LNCAP (cell line): ENCODE measurements at regions not wholly inside any gene's neighbourhood (a gene's known extent, or its start where the extent isn't known, plus 50 kb on each side); places are given as distances from the start of the nearest gene placed in this dataset.
A peak's percentile ranks its signal among the peaks of the same experiment; 100 is the strongest.

Experiments
- TF ChIP-seq, protein P1 (sequence below): fragments of 450-650 bp; IDR thresholded peaks from 2 replicates; pipeline ENCODE4 v1.5.1; 2017; ENCODE audit warnings: mild to moderate bottlenecking

- TF ChIP-seq, protein P1, sequence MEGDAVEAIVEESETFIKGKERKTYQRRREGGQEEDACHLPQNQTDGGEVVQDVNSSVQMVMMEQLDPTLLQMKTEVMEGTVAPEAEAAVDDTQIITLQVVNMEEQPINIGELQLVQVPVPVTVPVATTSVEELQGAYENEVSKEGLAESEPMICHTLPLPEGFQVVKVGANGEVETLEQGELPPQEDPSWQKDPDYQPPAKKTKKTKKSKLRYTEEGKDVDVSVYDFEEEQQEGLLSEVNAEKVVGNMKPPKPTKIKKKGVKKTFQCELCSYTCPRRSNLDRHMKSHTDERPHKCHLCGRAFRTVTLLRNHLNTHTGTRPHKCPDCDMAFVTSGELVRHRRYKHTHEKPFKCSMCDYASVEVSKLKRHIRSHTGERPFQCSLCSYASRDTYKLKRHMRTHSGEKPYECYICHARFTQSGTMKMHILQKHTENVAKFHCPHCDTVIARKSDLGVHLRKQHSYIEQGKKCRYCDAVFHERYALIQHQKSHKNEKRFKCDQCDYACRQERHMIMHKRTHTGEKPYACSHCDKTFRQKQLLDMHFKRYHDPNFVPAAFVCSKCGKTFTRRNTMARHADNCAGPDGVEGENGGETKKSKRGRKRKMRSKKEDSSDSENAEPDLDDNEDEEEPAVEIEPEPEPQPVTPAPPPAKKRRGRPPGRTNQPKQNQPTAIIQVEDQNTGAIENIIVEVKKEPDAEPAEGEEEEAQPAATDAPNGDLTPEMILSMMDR: no peak
Measured at GRCh38 chr18:40415821-40416220, 1539.2 kb upstream of the PIK3C3 start.

- TF ChIP-seq, protein P1: no peak
Measured at GRCh38 chr18:40415176-40415791, 1539.8 kb upstream of the PIK3C3 start.

GRCh38 chr18:40414155-40414754 lies 1540.8 kb upstream of the PIK3C3 start:
- TF ChIP-seq, protein P1: no peak

GRCh38 chr18:40413160-40413559 lies 1541.9 kb upstream of the PIK3C3 start:
- TF ChIP-seq, protein P1: peak; percentile 66

DNA sequence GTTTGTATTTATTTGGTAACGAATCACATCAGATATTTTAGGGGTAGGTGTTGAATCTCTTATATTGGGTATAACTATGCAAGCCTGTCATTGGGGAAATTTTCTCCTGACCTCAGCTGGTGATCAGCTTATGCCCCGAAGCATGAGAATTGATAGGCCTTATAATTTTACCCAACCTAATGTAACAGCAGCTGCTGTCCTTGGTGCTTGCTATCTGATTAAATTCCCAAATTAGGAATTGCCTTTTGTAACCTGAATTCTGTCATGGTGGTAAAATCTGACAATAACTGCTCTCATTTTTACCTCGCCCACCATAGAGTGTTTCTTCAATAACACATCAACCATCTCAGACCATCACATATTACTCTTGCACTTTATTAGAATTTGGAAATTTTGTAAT lies 1542.6 kb upstream of the PIK3C3 start:
- TF ChIP-seq, protein P1: no peak

DNA sequence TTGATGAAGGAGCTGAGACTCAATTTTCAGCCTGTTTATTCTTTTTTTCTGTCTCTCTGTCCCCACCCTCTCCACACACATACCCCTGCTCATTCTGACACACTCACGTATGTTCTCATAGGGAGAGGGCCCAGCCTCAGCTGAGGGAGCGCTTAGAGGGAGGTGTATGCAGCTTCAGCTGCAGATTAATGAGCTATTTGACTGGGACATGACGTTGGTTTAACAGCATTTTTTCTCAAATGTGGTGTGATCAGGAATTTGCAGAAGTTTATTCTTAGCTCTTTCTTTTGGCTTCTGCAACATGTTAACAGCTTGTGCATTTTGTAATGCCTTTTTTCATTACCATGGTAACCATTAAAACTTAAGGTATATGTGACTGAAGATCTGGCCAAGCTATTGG lies 1547.1 kb upstream of the PIK3C3 start:
- TF ChIP-seq, protein P1: no peak

DNA sequence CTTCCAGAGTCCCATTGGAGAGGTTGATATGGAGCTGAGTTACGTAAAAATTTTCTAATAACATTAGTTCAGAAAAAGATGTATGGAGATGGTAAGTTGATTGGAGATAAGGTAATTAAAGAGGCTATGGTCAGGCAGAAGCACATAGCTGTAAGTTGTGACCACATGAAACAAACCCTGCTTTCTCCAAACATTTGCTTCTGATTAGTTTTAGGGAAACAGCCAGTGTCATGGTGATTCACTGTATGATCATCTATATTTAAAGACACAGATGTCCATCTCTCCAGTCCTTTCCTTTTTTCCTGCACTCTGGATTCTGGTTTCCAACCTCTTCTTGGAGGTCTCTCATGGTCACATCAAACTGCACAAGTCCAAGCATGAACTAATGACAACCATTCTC lies 1550.8 kb upstream of the PIK3C3 start:
- TF ChIP-seq, protein P1: no peak
